Right ventricle myocardium inferior (tissue), 1 donor: ENCODE measurements at regions not wholly inside any gene's neighbourhood (a gene's known extent, or its start where the extent isn't known, plus 50 kb on each side); places are given as distances from the start of the nearest gene placed in this dataset.
"Not testable (repeated sequence)": the region's sequence is repeated elsewhere in the genome, so short reads cannot be mapped to it uniquely, and the experiment has no call there.

Experiments
- ATAC-seq: fragments of 200-7000 bp; cut with Tn5 transposase; one replicate; pipeline ENCODE4 v1.9.1; 2020; ENCODE audit warnings: mild to moderate bottlenecking, moderate library complexity
- DNase-seq: peaks from one replicate; pipeline ENCODE4 v3.0.0; 2021; ENCODE audit errors: missing footprints
- intact Hi-C: fragments of 100-400 bp; cut with DNase I; formaldehyde crosslinking; loops from one replicate; pipeline ENCODE4 v1.11.0; 2022
- donor health status: DM: no; HTN: yes; CAD: no; lungs with severe emphysema.

GRCh38 chr2:35548171-35548570 is 807.4 kb upstream of the CRIM1 start:
- intact Hi-C loops: no loop called here
- no peak for ATAC-seq
- no peak for DNase-seq

- intact Hi-C loops: no loop called here
- no peak for DNase-seq
- ATAC-seq: no peak
These were observed 810.3 kb upstream of the CRIM1 start for GRCh38 chr2:35545301-35545700.

GRCh38 chr2:35538796-35539195 is 816.8 kb upstream of the CRIM1 start:
- intact Hi-C loops: no loop called here
- ATAC-seq (no peak), DNase-seq (no peak)

- no peak for ATAC-seq
- intact Hi-C loops: no loop called here
These were observed 824.9 kb upstream of the CRIM1 start for GRCh38 chr2:35530615-35531135.

GRCh38 chr2:35526741-35527140 is 828.8 kb upstream of the CRIM1 start:
- no peak for ATAC-seq
- no peak for DNase-seq

More at GRCh38 chr2:35530615-35531135, 824.9 kb upstream of the CRIM1 start:
- no peak for DNase-seq

GRCh38 chr2:35522450-35522849 is 833.1 kb upstream of the CRIM1 start:
- intact Hi-C loops: no loop called here
- ATAC-seq (no peak), DNase-seq (no peak)

More at GRCh38 chr2:35526741-35527140, 828.8 kb upstream of the CRIM1 start:
- intact Hi-C loops: no loop called here

- no peak for ATAC-seq
- no peak for DNase-seq
- intact Hi-C loops: no loop called here
These were observed 844.9 kb upstream of the CRIM1 start for GRCh38 chr2:35510636-35511035.

- ATAC-seq (no peak), DNase-seq (no peak)
- intact Hi-C loops: no loop called here
These were observed 847.0 kb upstream of the CRIM1 start for GRCh38 chr2:35508601-35509000.

GRCh38 chr2:35504419-35504818 is 851.2 kb upstream of the CRIM1 start:
- no peak for DNase-seq
- ATAC-seq: no peak
- intact Hi-C loops: no loop called here

- intact Hi-C loops: no loop called here
- ATAC-seq (no peak), DNase-seq (no peak)
These were observed 851.8 kb upstream of the CRIM1 start for GRCh38 chr2:35503738-35504199.

GRCh38 chr2:35503311-35503710 is 852.3 kb upstream of the CRIM1 start:
- DNase-seq (no peak), ATAC-seq (no peak)
- intact Hi-C loops: no loop called here

GRCh38 chr2:35501076-35501475 is 854.5 kb upstream of the CRIM1 start:
- intact Hi-C loops: no loop called here
- ATAC-seq (no peak), DNase-seq (no peak)

- intact Hi-C loops: no loop called here
- DNase-seq (no peak), ATAC-seq (no peak)
These were observed 859.6 kb upstream of the CRIM1 start for GRCh38 chr2:35496022-35496421.

GRCh38 chr2:35495182-35495581 is 860.4 kb upstream of the CRIM1 start:
- no peak for DNase-seq
- intact Hi-C loops: no loop called here
- ATAC-seq: no peak

GRCh38 chr2:35478121-35478520 is 877.5 kb upstream of the CRIM1 start:
- ATAC-seq, intact Hi-C loops, DNase-seq: not testable (repeated sequence)

- DNase-seq (no peak), ATAC-seq (no peak)
- intact Hi-C loops: no loop called here
These were observed 887.3 kb upstream of the CRIM1 start for GRCh38 chr2:35468245-35468644.

- no peak for ATAC-seq
- DNase-seq: no peak
- intact Hi-C loops: no loop called here
These were observed 891.6 kb upstream of the CRIM1 start for GRCh38 chr2:35463805-35464596.

GRCh38 chr2:35462226-35462998 is 893.2 kb upstream of the CRIM1 start:
- DNase-seq (no peak), ATAC-seq (no peak)
- intact Hi-C loops: no loop called here

- no peak for ATAC-seq
These were observed 894.2 kb upstream of the CRIM1 start for GRCh38 chr2:35461406-35461805.

More at GRCh38 chr2:35461406-35461805, 894.2 kb upstream of the CRIM1 start:
- intact Hi-C loops: no loop called here
- DNase-seq: no peak
